Heart right ventricle (tissue), 16 donors: ENCODE measurements at regions not wholly inside any gene's neighbourhood (a gene's known extent, or its start where the extent isn't known, plus 50 kb on each side); places are given as distances from the start of the nearest gene placed in this dataset.

Experiments
- ATAC-seq, 8 donors: fragments of 200-7000 bp; cut with Tn5 transposase; one replicate each; pipeline ENCODE4 v1.9.1; 2020; ENCODE audit warnings: mild to moderate bottlenecking in 8 of 8, moderate library complexity in 8 of 8, moderate number of reproducible peaks in 1 of 8
- DNase-seq, 2 donors: peaks; one replicate each; pipeline ENCODE4 v3.0.0-alpha.2; 2020
- H3K27ac ChIP-seq, 10 donors: fragments of 200-600 bp; sonication (generic) in 2 of 10; one replicate each; pipeline versions ENCODE4 v1.5.0 to v1.8.0; 2020 to 2022; ENCODE audit warnings: mild to moderate bottlenecking in 3 of 10
- H3K27me3 ChIP-seq, 7 donors: fragments of 200-600 bp; one replicate each; pipeline ENCODE4 v1.8.0; 2021 to 2022; ENCODE audit warnings: mild to moderate bottlenecking in 2 of 7
- H3K36me3 ChIP-seq, 9 donors: fragments of 200-600 bp; sonication (generic) in 1 of 9; one replicate each; pipeline versions ENCODE4 v1.5.0 to v1.8.0; 2020 to 2022; ENCODE audit warnings: mild to moderate bottlenecking in 2 of 9
- H3K4me1 ChIP-seq, 9 donors: fragments of 200-600 bp; sonication (generic) in 1 of 9; one replicate each; pipeline versions ENCODE4 v1.5.0 to v1.8.0; 2020 to 2022; ENCODE audit warnings: mild to moderate bottlenecking in 4 of 9
- H3K4me3 ChIP-seq, 10 donors: fragments of 200-600 bp; sonication (generic) in 2 of 10; one replicate each; pipeline versions ENCODE4 v1.5.0 to v1.8.0; 2020 to 2022; ENCODE audit warnings: mild to moderate bottlenecking in 7 of 10, moderate library complexity in 2 of 10
- H3K9me3 ChIP-seq, 11 donors: fragments of 200-600 bp in 10 of 11; sonication (generic) in 2 of 11; one replicate each; pipeline versions ENCODE4 v1.5.0 to v1.8.0; 2013 to 2022; ENCODE audit warnings: mild to moderate bottlenecking in 2 of 11, control low read depth in 1 of 11, moderate library complexity in 1 of 11
- CTCF ChIP-seq, 9 donors: fragments of 200-600 bp; sonication (generic) in 2 of 9; IDR thresholded peaks; one replicate each; pipeline versions ENCODE4 v1.5.0 to v1.8.0; 2021 to 2022; ENCODE audit warnings: antibody characterized with exemption in 9 of 9, mild to moderate bottlenecking in 5 of 9, moderate library complexity in 1 of 9
- WGBS, 2 donors: extraction: QIAGEN DNeasy Blood & Tissue Kit; methylation state at CpG; one replicate each; pipeline ENCODE4 v1.1.7; 2013; ENCODE audit warnings: inconsistent platforms in 1 of 2; 5-methylcytosine and 5-hydroxymethylcytosine counted together
- intact Hi-C, 10 donors: fragments of 100-400 bp; cut with DNase I; formaldehyde crosslinking; loops; one replicate each; pipeline versions ENCODE4 v1.11.1 to v1.14.2; 2022
- donor health status: Arrhythmogenic right ventricular cardiomyopathy.
- donor health status: ischemic (EF 13 %, LVEDD 7.1; RV severe dilation, severe dysfunction).
- donor health status: healthy with polysubstance abuse.
- donor health status: DM: no; HTN: yes; CAD: no.
- donor health status: DM: no; HTN: no; CAD: no.
- donor health status: ischemic (EF 25% LVEDD 6.9; RV normal size, moderate dysfunction).
- donor health status: ischemic (EF 25% LVEDD 5.7; RV mildly dilated, moderate dysfunction).
- donor health status: healthy.
- donor health status: DM: yes; HTN: yes; CAD: no.
- donor health status: Ischemic cardiomyopathy.
- donor health status: ischemic (EF 35%, LVEDD 5.7; RV mildly dilated, moderate dysfunction).
- donor health status: nonischemic (EF 11% LVEDD 7.7; RV severe dilation, severe dysfunction).
- donor health status: DM: yes; HTN: yes; CAD: no.
- donor health status: PGD.
- donor health status: ischemic (EF 29% LVEDD 5.4; RV normal size, mild dysfunction).
- donor health status: nonischemic (EF 23%, LVEDD 6.1; RV moderate dilation, normal function).

GRCh38 chr12:23423796-23424195 lies 525.7 kb downstream of the SOX5 start:
- H3K27ac ChIP-seq: no peak overlapping the region
- H3K9me3 ChIP-seq: peaks cover 0 to 6% (median 0%) of the 10 kb centered on the region in 11 donors
- no peaks in the 10 kb centered on the region for H3K36me3 ChIP-seq
- no peak for ATAC-seq
- 48 to 52% methylated on average over 2 of the region's 2 CpGs for WGBS, 2 donors
- TF ChIP-seq CTCF (IDR thresholded peaks at IDR 0.05): no peak
- no peak overlapping the region for H3K4me3 ChIP-seq
- no peak for DNase-seq
- intact Hi-C loops: no loop called here
- H3K27me3 ChIP-seq: no peaks in the 10 kb centered on the region
- H3K4me1 ChIP-seq: no peaks in the 10 kb centered on the region

GRCh38 chr12:23424685-23425084 lies 524.8 kb downstream of the SOX5 start:
- no peak for ATAC-seq
- no peaks in the 10 kb centered on the region for H3K4me1 ChIP-seq
- H3K36me3 ChIP-seq: no peaks in the 10 kb centered on the region
- TF ChIP-seq CTCF (IDR thresholded peaks at IDR 0.05): no peak
- H3K4me3 ChIP-seq: no peak overlapping the region
- no peaks in the 10 kb centered on the region for H3K27me3 ChIP-seq
- peaks cover 0 to under 1% (median 0%) of the 10 kb centered on the region in 11 donors for H3K9me3 ChIP-seq
- intact Hi-C loops: no loop called here
- 90% methylated on average over 9 of the region's 9 CpGs for WGBS, 2 donors
- DNase-seq: no peak
- H3K27ac ChIP-seq: no peak overlapping the region

GRCh38 chr12:23426328-23426727 lies 523.1 kb downstream of the SOX5 start:
- H3K4me3 ChIP-seq: no peak overlapping the region
- no peak for TF ChIP-seq CTCF (IDR thresholded peaks at IDR 0.05)
- H3K36me3 ChIP-seq: no peaks in the 10 kb centered on the region
- WGBS, 2 donors: 69 to 80% methylated on average over 6 of the region's 6 CpGs
- no peaks in the 10 kb centered on the region for H3K4me1 ChIP-seq
- intact Hi-C loops: no loop called here
- no peaks in the 10 kb centered on the region for H3K9me3 ChIP-seq
- H3K27ac ChIP-seq: no peak overlapping the region
- H3K27me3 ChIP-seq: no peaks in the 10 kb centered on the region
- DNase-seq (no peak), ATAC-seq (no peak)

- no peak for TF ChIP-seq CTCF (IDR thresholded peaks at IDR 0.05)
- Histone ChIP-seq H3K4me3 (no peak overlapping the region), H3K36me3 (no peaks in the 10 kb centered on the region), H3K27ac (no peak overlapping the region), H3K27me3 (no peaks in the 10 kb centered on the region), H3K4me1 (no peaks in the 10 kb centered on the region), H3K9me3 (no peaks in the 10 kb centered on the region)
- intact Hi-C loops: no loop called here
- 77 to 80% methylated on average over 6 of the region's 6 CpGs for WGBS, 2 donors
- ATAC-seq: no peak
- no peak for DNase-seq
Measured at GRCh38 chr12:23428758-23429157, 520.7 kb downstream of the SOX5 start.

GRCh38 chr12:23431006-23431405 lies 518.5 kb downstream of the SOX5 start:
- DNase-seq (no peak), ATAC-seq (no peak)
- Histone ChIP-seq H3K4me1 (no peaks in the 10 kb centered on the region), H3K4me3 (no peak overlapping the region), H3K9me3 (peaks cover 0 to 4% (median 0%) of the 10 kb centered on the region in 11 donors), H3K27ac (no peak overlapping the region), H3K36me3 (no peaks in the 10 kb centered on the region), H3K27me3 (no peaks in the 10 kb centered on the region)
- intact Hi-C loops: no loop called here
- WGBS, 2 donors: 78 to 84% methylated on average over 1 of the region's 1 CpG
- no peak for TF ChIP-seq CTCF (IDR thresholded peaks at IDR 0.05)
